Keratinocyte (primary cell): ENCODE measurements at regions not wholly inside any gene's neighbourhood (a gene's known extent, or its start where the extent isn't known, plus 50 kb on each side); places are given as distances from the start of the nearest gene placed in this dataset.

ENCODE experiments used
- DNase-seq: peaks from one replicate; pipeline ENCODE4 v3.0.0-alpha.2; 2011; ENCODE audit warnings: low read depth, missing footprints, low spot score
- FAIRE-seq: peaks from 2 replicates; lab custom pipeline; 2011; peaks lifted over from hg19 to GRCh38; lab: Jason Lieb, UNC
- H2AFZ ChIP-seq: 2 replicates; pipeline ENCODE4 v1.6.0; 2012; ENCODE audit warnings: low read length, control low read depth, inconsistent platforms; ENCODE audit not compliant: control insufficient read depth
- H3K27ac ChIP-seq: 2 replicates; pipeline ENCODE4 v1.5.1; 2011; ENCODE audit warnings: low read length; ENCODE audit not compliant: control insufficient read depth, insufficient read depth
- H3K27me3 ChIP-seq: 3 replicates; pipeline ENCODE4 v1.6.0; 2011; ENCODE audit warnings: low read length; ENCODE audit not compliant: control insufficient read depth, insufficient read depth; ENCODE audit errors: extremely low read depth
- H3K36me3 ChIP-seq, 2 experiments: 2 replicates in 1 of 2; 3 replicates in 1 of 2; pipeline ENCODE4 v1.5.1; 2011; ENCODE audit warnings: low read length in 2 of 2, mild to moderate bottlenecking in 1 of 2; ENCODE audit not compliant: control insufficient read depth in 2 of 2, insufficient read depth in 2 of 2; ENCODE audit errors: extremely low read depth in 1 of 2
- H3K4me1 ChIP-seq: 3 replicates; pipeline ENCODE4 v1.5.1; 2011; ENCODE audit warnings: low read length; ENCODE audit not compliant: control insufficient read depth, insufficient read depth; ENCODE audit errors: extremely low read depth
- H3K4me2 ChIP-seq: 3 replicates; pipeline ENCODE4 v1.6.0; 2011; ENCODE audit warnings: low read depth, low read length; ENCODE audit not compliant: control insufficient read depth, insufficient read depth; ENCODE audit errors: extremely low read depth
- H3K4me3 ChIP-seq, 3 experiments: fragments of 200-600 bp in 1 of 3; sonication (generic) in 1 of 3; 2 replicates in 2 of 3; 3 replicates in 1 of 3; pipeline ENCODE4 v1.5.1; 2011 to 2016; ENCODE audit warnings: low read length in 3 of 3, mild to moderate bottlenecking in 3 of 3, control low read depth in 2 of 3, inconsistent platforms in 1 of 3, low read depth in 1 of 3, mixed read lengths in 1 of 3, mixed run types in 1 of 3, moderate library complexity in 1 of 3; ENCODE audit not compliant: control insufficient read depth in 2 of 3, insufficient read depth in 2 of 3; ENCODE audit errors: extremely low read depth in 1 of 3
- H3K79me2 ChIP-seq: 2 replicates; pipeline ENCODE4 v1.6.0; 2012; ENCODE audit warnings: low read length; ENCODE audit not compliant: control insufficient read depth, insufficient read depth
- H3K9ac ChIP-seq: 3 replicates; pipeline ENCODE4 v1.6.0; 2011; ENCODE audit warnings: low read length; ENCODE audit not compliant: control insufficient read depth, insufficient read depth; ENCODE audit errors: extremely low read depth
- H3K9me1 ChIP-seq: 3 replicates; pipeline ENCODE4 v1.6.0; 2011; ENCODE audit warnings: low read length; ENCODE audit not compliant: control insufficient read depth, insufficient read depth; ENCODE audit errors: extremely low read depth
- H3K9me3 ChIP-seq: 2 replicates; pipeline ENCODE4 v1.5.1; 2012; ENCODE audit warnings: low read depth, low read length; ENCODE audit not compliant: control insufficient read depth
- H4K20me1 ChIP-seq: 3 replicates; pipeline ENCODE4 v1.6.0; 2011; ENCODE audit warnings: low read length; ENCODE audit not compliant: control insufficient read depth, insufficient read depth; ENCODE audit errors: extremely low read depth
- EZH2 ChIP-seq: IDR thresholded peaks from one replicate; pipeline ENCODE4 v1.6.1; 2012; ENCODE audit warnings: inconsistent platforms, mild to moderate bottlenecking, low read length, moderate library complexity
- dilution Hi-C: fragments of 300-500 bp; cut with MboI; formaldehyde crosslinking; loops from one replicate; pipeline ENCODE4 v1.7.0; 2020; ENCODE audit warnings: low sequenced_read_pairs; ENCODE audit not compliant: extremely low pct_ligation_motif_present
- TF ChIP-seq, protein P1 (sequence below), 3 experiments: IDR thresholded peaks in 1 of 3; conservative IDR thresholded peaks in 1 of 3; optimal IDR thresholded peaks in 1 of 3; 2 replicates in 2 of 3; 3 replicates in 1 of 3; pipeline versions ENCODE3 to v1.5.1; 2011; ENCODE audit warnings: low read length in 3 of 3, mild to moderate bottlenecking in 3 of 3, moderate library complexity in 2 of 3, control low read depth in 1 of 3, inconsistent platforms in 1 of 3; ENCODE audit not compliant: insufficient read depth in 2 of 3; ENCODE audit errors: extremely low read depth in 1 of 3

DNA sequence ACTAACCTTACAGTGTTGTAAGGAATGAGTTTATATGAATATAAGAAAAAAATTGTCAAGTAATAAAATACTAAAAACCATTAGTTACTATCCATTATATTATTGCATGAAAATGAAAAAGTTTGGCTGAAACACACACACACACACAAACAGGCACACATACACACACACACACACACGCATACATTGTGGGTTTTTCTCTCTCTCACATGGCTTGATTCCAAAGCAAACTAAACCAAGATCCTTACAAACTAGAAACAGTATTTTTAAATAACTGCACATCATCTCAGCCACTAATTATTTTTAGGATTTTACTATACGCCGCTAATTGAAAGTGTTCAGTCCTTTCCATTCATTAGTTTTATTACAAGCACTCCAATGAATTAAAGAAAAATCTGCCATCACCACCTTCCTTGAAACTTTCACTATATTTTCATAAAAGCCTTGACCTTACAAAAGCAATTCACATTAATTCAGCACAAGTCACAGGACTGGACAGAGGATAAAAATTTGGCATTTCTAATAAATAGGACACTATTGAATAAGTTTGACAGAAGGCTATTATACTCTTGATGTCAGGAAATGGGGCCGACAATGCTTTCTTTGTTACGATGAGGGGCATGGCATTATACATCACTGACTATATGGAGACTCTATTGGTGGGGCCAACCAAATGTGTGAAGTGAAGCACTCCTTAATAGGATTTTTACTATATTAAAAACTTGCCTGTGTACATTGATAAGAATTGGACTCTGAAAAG, 187.0 kb upstream of the ESRRG start:
- no peak overlapping the region for H3K4me3 ChIP-seq
- H4K20me1 ChIP-seq: no peaks in the 10 kb centered on the region
- dilution Hi-C loops: no loop called here
- no peaks in the 10 kb centered on the region for H3K27me3 ChIP-seq
- H3K36me3 ChIP-seq: no peaks in the 10 kb centered on the region
- no peaks in the 10 kb centered on the region for H3K9me3 ChIP-seq
- H2AFZ ChIP-seq: no peak overlapping the region
- FAIRE-seq (no peak), DNase-seq (no peak)
- TF ChIP-seq, protein P1, sequence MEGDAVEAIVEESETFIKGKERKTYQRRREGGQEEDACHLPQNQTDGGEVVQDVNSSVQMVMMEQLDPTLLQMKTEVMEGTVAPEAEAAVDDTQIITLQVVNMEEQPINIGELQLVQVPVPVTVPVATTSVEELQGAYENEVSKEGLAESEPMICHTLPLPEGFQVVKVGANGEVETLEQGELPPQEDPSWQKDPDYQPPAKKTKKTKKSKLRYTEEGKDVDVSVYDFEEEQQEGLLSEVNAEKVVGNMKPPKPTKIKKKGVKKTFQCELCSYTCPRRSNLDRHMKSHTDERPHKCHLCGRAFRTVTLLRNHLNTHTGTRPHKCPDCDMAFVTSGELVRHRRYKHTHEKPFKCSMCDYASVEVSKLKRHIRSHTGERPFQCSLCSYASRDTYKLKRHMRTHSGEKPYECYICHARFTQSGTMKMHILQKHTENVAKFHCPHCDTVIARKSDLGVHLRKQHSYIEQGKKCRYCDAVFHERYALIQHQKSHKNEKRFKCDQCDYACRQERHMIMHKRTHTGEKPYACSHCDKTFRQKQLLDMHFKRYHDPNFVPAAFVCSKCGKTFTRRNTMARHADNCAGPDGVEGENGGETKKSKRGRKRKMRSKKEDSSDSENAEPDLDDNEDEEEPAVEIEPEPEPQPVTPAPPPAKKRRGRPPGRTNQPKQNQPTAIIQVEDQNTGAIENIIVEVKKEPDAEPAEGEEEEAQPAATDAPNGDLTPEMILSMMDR (optimal IDR thresholded peaks at IDR 0.05 in 1 of 3, IDR thresholded peaks at IDR 0.05 in 1 of 3, conservative IDR thresholded peaks at IDR 0.05 in 1 of 3; ENCODE audit: extremely low read depth in 1 of 3, insufficient read depth in 2 of 3, low read length in 3 of 3): no peak
- TF ChIP-seq EZH2: no peak
- H3K9me1 ChIP-seq: no peaks in the 10 kb centered on the region
- H3K79me2 ChIP-seq: no peaks in the 10 kb centered on the region
- H3K27ac ChIP-seq: no peak overlapping the region
- no peak overlapping the region for H3K4me2 ChIP-seq
- H3K4me1 ChIP-seq: peaks cover 2% of the 10 kb centered on the region
- no peak overlapping the region for H3K9ac ChIP-seq

DNA sequence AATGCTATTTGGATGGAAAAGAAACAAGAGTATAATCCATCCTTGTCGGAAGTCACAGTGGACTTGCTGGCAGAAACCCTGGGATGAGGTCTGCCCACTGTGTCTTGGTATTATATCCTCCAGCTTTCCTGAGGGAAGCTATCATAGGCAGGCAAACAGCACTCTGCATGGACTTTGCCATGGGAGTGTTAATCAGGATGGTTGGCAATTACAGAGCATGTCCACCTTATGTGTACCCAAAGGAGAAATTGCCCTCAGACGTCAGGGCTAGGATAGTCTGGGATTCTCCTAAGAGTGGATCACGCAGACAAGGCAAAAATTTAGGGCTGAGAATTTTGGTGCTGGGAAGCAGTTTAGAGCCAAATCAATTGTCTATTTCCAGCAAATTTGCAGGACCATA, 184.9 kb upstream of the ESRRG start:
- TF ChIP-seq EZH2: no peak
- TF ChIP-seq, protein P1 (optimal IDR thresholded peaks at IDR 0.05 in 1 of 3, IDR thresholded peaks at IDR 0.05 in 1 of 3, conservative IDR thresholded peaks at IDR 0.05 in 1 of 3; ENCODE audit: extremely low read depth in 1 of 3, insufficient read depth in 2 of 3, low read length in 3 of 3): no peak
- peaks cover 23% of the 10 kb centered on the region for H3K4me1 ChIP-seq
- H3K27me3 ChIP-seq: no peaks in the 10 kb centered on the region
- H3K4me3 ChIP-seq: no peak overlapping the region
- DNase-seq: no peak
- H3K9me3 ChIP-seq: no peaks in the 10 kb centered on the region
- H2AFZ ChIP-seq: no peak overlapping the region
- H3K79me2 ChIP-seq: no peaks in the 10 kb centered on the region
- no peaks in the 10 kb centered on the region for H3K36me3 ChIP-seq
- H3K9ac ChIP-seq: no peak overlapping the region
- H3K27ac ChIP-seq: no peak overlapping the region
- no peak for FAIRE-seq
- no peaks in the 10 kb centered on the region for H4K20me1 ChIP-seq
- no peak overlapping the region for H3K4me2 ChIP-seq
- dilution Hi-C loops: no loop called here
- no peaks in the 10 kb centered on the region for H3K9me1 ChIP-seq
